ENCODE measurements at regions not wholly inside any gene's neighbourhood (a gene's known extent, or its start where the extent isn't known, plus 50 kb on each side); places are given as distances from the start of the nearest gene placed in this dataset.

GRCh38 chr15:69824075-69824876 lies 273.4 kb downstream of the TLE3 start:
- DNase-seq: no peak
- H3K9me3 ChIP-seq (replicated peaks): no peaks in the 10 kb centered on the region
- H3K4me3 ChIP-seq: no peak overlapping the region
- H3K27ac ChIP-seq: no peak overlapping the region
- no peaks in the 10 kb centered on the region for H3K4me1 ChIP-seq
- H3K27me3 ChIP-seq: no peaks in the 10 kb centered on the region; the same call in 1 of the 2 replicates
- no peaks in the 10 kb centered on the region for H3K36me3 ChIP-seq

GRCh38 chr15:69824877-69825406 lies 272.8 kb downstream of the TLE3 start:
- Histone ChIP-seq H3K36me3 (no peaks in the 10 kb centered on the region), H3K27ac (no peak overlapping the region), H3K4me1 (no peaks in the 10 kb centered on the region), H3K4me3 (no peak overlapping the region), H3K27me3 (no peaks in the 10 kb centered on the region; the same call in 1 of the 2 replicates), H3K9me3 (replicated peaks) (no peaks in the 10 kb centered on the region)
- DNase-seq: no peak

- H3K27ac ChIP-seq: no peak overlapping the region
- peaks cover 6% of the 10 kb centered on the region; the same call in 1 of the 2 replicates for H3K27me3 ChIP-seq
- no peak overlapping the region for H3K4me3 ChIP-seq
- no peaks in the 10 kb centered on the region for H3K9me3 ChIP-seq (replicated peaks)
- no peaks in the 10 kb centered on the region for H3K4me1 ChIP-seq
- no peak for DNase-seq
- no peaks in the 10 kb centered on the region for H3K36me3 ChIP-seq
Observed at GRCh38 chr15:69825941-69826818, 271.5 kb downstream of the TLE3 start.

GRCh38 chr15:69826819-69827175 lies 270.9 kb downstream of the TLE3 start:
- Histone ChIP-seq H3K27ac (no peak overlapping the region), H3K4me1 (no peaks in the 10 kb centered on the region), H3K36me3 (no peaks in the 10 kb centered on the region), H3K27me3 (peaks cover 6% of the 10 kb centered on the region; the same call in 1 of the 2 replicates), H3K9me3 (replicated peaks) (no peaks in the 10 kb centered on the region), H3K4me3 (no peak overlapping the region)
- no peak for DNase-seq

GRCh38 chr15:69827751-69828150 lies 270.0 kb downstream of the TLE3 start:
- no peaks in the 10 kb centered on the region for H3K36me3 ChIP-seq
- no peak for DNase-seq
- no peaks in the 10 kb centered on the region for H3K4me1 ChIP-seq

GRCh38 chr15:69828181-69828828 lies 269.4 kb downstream of the TLE3 start:
- Histone ChIP-seq H3K4me3 (no peak overlapping the region), H3K9me3 (replicated peaks) (no peaks in the 10 kb centered on the region), H3K27me3 (peaks cover 6% of the 10 kb centered on the region; the same call in 1 of the 2 replicates), H3K4me1 (no peaks in the 10 kb centered on the region), H3K36me3 (no peaks in the 10 kb centered on the region), H3K27ac (no peak overlapping the region)
- DNase-seq: no peak

More at GRCh38 chr15:69827751-69828150, 270.0 kb downstream of the TLE3 start:
- Histone ChIP-seq H3K4me3 (no peak overlapping the region), H3K9me3 (replicated peaks) (no peaks in the 10 kb centered on the region), H3K27me3 (peaks cover 6% of the 10 kb centered on the region; the same call in 1 of the 2 replicates), H3K27ac (no peak overlapping the region)

- H3K27me3 ChIP-seq: peaks cover 9% of the 10 kb centered on the region
- no peak overlapping the region for H3K4me3 ChIP-seq
- H3K4me1 ChIP-seq: no peaks in the 10 kb centered on the region
- H3K27ac ChIP-seq: no peak overlapping the region
- no peaks in the 10 kb centered on the region for H3K36me3 ChIP-seq
- no peak for DNase-seq
- no peaks in the 10 kb centered on the region for H3K9me3 ChIP-seq (replicated peaks)
Observed at GRCh38 chr15:69829974-69830373, 267.7 kb downstream of the TLE3 start.

GRCh38 chr15:69830430-69830829 lies 267.3 kb downstream of the TLE3 start:
- peaks cover 9% of the 10 kb centered on the region for H3K27me3 ChIP-seq
- no peaks in the 10 kb centered on the region for H3K36me3 ChIP-seq
- H3K4me3 ChIP-seq: no peak overlapping the region
- H3K9me3 ChIP-seq (replicated peaks): no peaks in the 10 kb centered on the region
- H3K27ac ChIP-seq: no peak overlapping the region
- H3K4me1 ChIP-seq: no peaks in the 10 kb centered on the region
- no peak for DNase-seq

GRCh38 chr15:69830876-69831275 lies 266.8 kb downstream of the TLE3 start:
- DNase-seq: no peak
- Histone ChIP-seq H3K27ac (no peak overlapping the region), H3K9me3 (replicated peaks) (no peaks in the 10 kb centered on the region), H3K27me3 (peaks cover 9% of the 10 kb centered on the region), H3K4me1 (no peaks in the 10 kb centered on the region), H3K4me3 (no peak overlapping the region), H3K36me3 (no peaks in the 10 kb centered on the region)

- no peak for DNase-seq
- H3K27me3 ChIP-seq: peaks cover 9% of the 10 kb centered on the region
Observed at GRCh38 chr15:69834267-69834666, 263.4 kb downstream of the TLE3 start.

GRCh38 chr15:69834761-69835160 lies 263.0 kb downstream of the TLE3 start:
- Histone ChIP-seq H3K9me3 (replicated peaks) (no peaks in the 10 kb centered on the region), H3K27me3 (peaks cover 9% of the 10 kb centered on the region), H3K36me3 (no peaks in the 10 kb centered on the region), H3K4me3 (no peak overlapping the region), H3K27ac (no peak overlapping the region), H3K4me1 (no peaks in the 10 kb centered on the region)
- no peak for DNase-seq

More at GRCh38 chr15:69834267-69834666, 263.4 kb downstream of the TLE3 start:
- no peaks in the 10 kb centered on the region for H3K4me1 ChIP-seq
- H3K36me3 ChIP-seq: no peaks in the 10 kb centered on the region
- no peaks in the 10 kb centered on the region for H3K9me3 ChIP-seq (replicated peaks)
- no peak overlapping the region for H3K27ac ChIP-seq
- no peak overlapping the region for H3K4me3 ChIP-seq

- Histone ChIP-seq H3K27me3 (peaks cover 3% of the 10 kb centered on the region), H3K9me3 (replicated peaks) (no peaks in the 10 kb centered on the region), H3K4me1 (no peaks in the 10 kb centered on the region), H3K4me3 (no peak overlapping the region), H3K27ac (no peak overlapping the region), H3K36me3 (no peaks in the 10 kb centered on the region)
- DNase-seq: no peak
Observed at GRCh38 chr15:69836048-69836447, 261.7 kb downstream of the TLE3 start.

- DNase-seq: no peak
- Histone ChIP-seq H3K4me1 (no peaks in the 10 kb centered on the region), H3K27me3 (peaks cover 3% of the 10 kb centered on the region), H3K4me3 (no peak overlapping the region), H3K36me3 (no peaks in the 10 kb centered on the region), H3K9me3 (replicated peaks) (no peaks in the 10 kb centered on the region), H3K27ac (no peak overlapping the region)
Observed at GRCh38 chr15:69836526-69837230, 261.0 kb downstream of the TLE3 start.

- H3K27me3 ChIP-seq: peaks cover 8% of the 10 kb centered on the region
- H3K9me3 ChIP-seq (replicated peaks): no peaks in the 10 kb centered on the region
- no peaks in the 10 kb centered on the region for H3K4me1 ChIP-seq
Observed at GRCh38 chr15:69838338-69838737, 259.4 kb downstream of the TLE3 start.

More at GRCh38 chr15:69838338-69838737, 259.4 kb downstream of the TLE3 start:
- Histone ChIP-seq H3K36me3 (no peaks in the 10 kb centered on the region), H3K27ac (no peak overlapping the region), H3K4me3 (no peak overlapping the region)
- no peak for DNase-seq
